Skin of body (tissue), 1 donor: ENCODE measurements at regions not wholly inside any gene's neighbourhood (a gene's known extent, or its start where the extent isn't known, plus 50 kb on each side); places are given as distances from the start of the nearest gene placed in this dataset.

ENCODE experiments used
- DNase-seq: peaks from one replicate; lab custom pipeline; 2025; lab: John Stamatoyannopoulos, UW

- no peak for DNase-seq
Observed at GRCh38 chr10:125514206-125515162, 168.5 kb downstream of the TEX36 start.

- DNase-seq = no peak
Observed at GRCh38 chr10:125513429-125514182, 169.4 kb downstream of the TEX36 start.

- no peak for DNase-seq
Observed at GRCh38 chr10:125510998-125511397, 172.0 kb downstream of the TEX36 start.

- DNase-seq = no peak
Observed at GRCh38 chr10:125505648-125506047, 177.3 kb downstream of the TEX36 start.

GRCh38 chr10:125502276-125502675 is 180.7 kb downstream of the TEX36 start:
- DNase-seq = no peak

GRCh38 chr10:125495386-125495785 is 187.6 kb downstream of the TEX36 start:
- no peak for DNase-seq

- DNase-seq = no peak
Observed at GRCh38 chr10:125494651-125495239, 188.2 kb downstream of the TEX36 start.

GRCh38 chr10:125491381-125491780 is 191.6 kb downstream of the TEX36 start:
- DNase-seq = no peak

GRCh38 chr10:125489731-125490130 is 193.2 kb downstream of the TEX36 start:
- DNase-seq = no peak

GRCh38 chr10:125485665-125486064 is 197.3 kb downstream of the TEX36 start:
- DNase-seq = no peak

GRCh38 chr10:125484035-125484732 is 198.8 kb downstream of the TEX36 start:
- DNase-seq = no peak

GRCh38 chr10:125482637-125483036 is 200.3 kb downstream of the TEX36 start:
- no peak for DNase-seq

GRCh38 chr10:125482108-125482507 is 200.9 kb downstream of the TEX36 start:
- DNase-seq = no peak

- no peak for DNase-seq
Observed at GRCh38 chr10:125479059-125479458, 203.9 kb downstream of the TEX36 start.

GRCh38 chr10:125475815-125476214 is 207.1 kb downstream of the TEX36 start:
- no peak for DNase-seq

- no peak for DNase-seq
Observed at GRCh38 chr10:125473143-125473793, 209.7 kb downstream of the TEX36 start.

GRCh38 chr10:125472010-125472607 is 210.9 kb downstream of the TEX36 start:
- no peak for DNase-seq

- DNase-seq = no peak
Observed at GRCh38 chr10:125468278-125468677, 214.7 kb downstream of the TEX36 start.

- no peak for DNase-seq
Observed at GRCh38 chr10:125466685-125467084, 216.3 kb downstream of the TEX36 start.

- DNase-seq = no peak
Observed at GRCh38 chr10:125462845-125463244, 220.1 kb downstream of the TEX36 start.

- DNase-seq = no peak
Observed at GRCh38 chr10:125460326-125460725, 222.6 kb downstream of the TEX36 start.
